ENCODE measurements at regions not wholly inside any gene's neighbourhood (a gene's known extent, or its start where the extent isn't known, plus 50 kb on each side); places are given as distances from the start of the nearest gene placed in this dataset.

GRCh38 chr2:199612509-199613130 lies 154.9 kb upstream of the SATB2 start (continued):
- TF ChIP-seq CTCF (IDR thresholded peaks at IDR 0.05): no peak
- no peak for TF ChIP-seq FOXM1 (IDR thresholded peaks at IDR 0.05; ENCODE audit: low read depth)
- TF ChIP-seq MEF2A (IDR thresholded peaks at IDR 0.05; ENCODE audit: borderline replicate concordance, low read depth): no peak
- no peak for TF ChIP-seq RCOR1 (IDR thresholded peaks at IDR 0.05; ENCODE audit: low read length)

- H3K9ac ChIP-seq: no peak overlapping the region
- H3K36me3 ChIP-seq (replicated peaks in 1 of 2; ENCODE audit: control insufficient read depth in 1 of 2, insufficient read depth in 2 of 2, low read length in 1 of 2): no peaks in the 10 kb centered on the region
- H3K4me3 ChIP-seq (ENCODE audit: low read depth in 2 of 2, low read length in 1 of 2): no peak overlapping the region
- no peaks in the 10 kb centered on the region for H3K9me2 ChIP-seq
- TF ChIP-seq SIN3A (IDR thresholded peaks at IDR 0.05; ENCODE audit: borderline replicate concordance, low read depth, low read length): no peak
- TF ChIP-seq JUND (IDR thresholded peaks at IDR 0.05): no peak
- TF ChIP-seq REST (IDR thresholded peaks at IDR 0.05; ENCODE audit: low read depth, low read length): no peak
- TF ChIP-seq TAF1 (IDR thresholded peaks at IDR 0.05; ENCODE audit: borderline replicate concordance, low read depth, low read length): no peak
- no peak for TF ChIP-seq PBX3 (IDR thresholded peaks at IDR 0.05)
- TF ChIP-seq TEAD4 (IDR thresholded peaks at IDR 0.05; ENCODE audit: borderline replicate concordance, insufficient read depth): no peak
- TF ChIP-seq NFIC (IDR thresholded peaks at IDR 0.05; ENCODE audit: borderline replicate concordance): no peak
- H2AFZ ChIP-seq (ENCODE audit: low read depth): no peak overlapping the region
- CTCF ChIA-PET: interaction anchor here (1.0 kb wide), 1 partner anchor 119 kb away, joined by 3 read pairs; no protein-coding TSS in a partner anchor
- no peaks in the 10 kb centered on the region for H3K9me3 ChIP-seq
- WGBS (ENCODE audit: low lambda C conversion rate): 11% methylated on average over 3 of the region's 3 CpGs
- H3F3A ChIP-seq (replicated peaks; ENCODE audit: insufficient read depth): peaks cover 8% of the 10 kb centered on the region
- DNase-seq: no peak
- H4K20me1 ChIP-seq (ENCODE audit: insufficient read depth): no peaks in the 10 kb centered on the region
- no peaks in the 10 kb centered on the region for H3K79me2 ChIP-seq (ENCODE audit: insufficient read depth)
- POLR2A ChIA-PET: no interaction called here
- peaks cover 8% of the 10 kb centered on the region; the same call in 1 of the 2 replicates for H3K27me3 ChIP-seq (ENCODE audit: insufficient read depth)
- peaks cover 0 to 12% of the 10 kb centered on the region in 2 experiments; a peak in 2 of 4 replicates for H3K4me1 ChIP-seq (ENCODE audit: control insufficient read depth in 1 of 2, insufficient read depth in 2 of 2, low read depth in 1 of 2, low read length in 1 of 2)
- no peak overlapping the region for H3K27ac ChIP-seq (ENCODE audit: low read depth in 2 of 2, low read length in 1 of 2)
- H3K4me2 ChIP-seq: no peak overlapping the region
Observed at GRCh38 chr2:199607914-199608313, 150.2 kb upstream of the SATB2 start.

All from SK-N-SH (cell line).